Ovary (tissue), 7 donors: ENCODE measurements at regions not wholly inside any gene's neighbourhood (a gene's known extent, or its start where the extent isn't known, plus 50 kb on each side); places are given as distances from the start of the nearest gene placed in this dataset.

Experiments used
- DNase-seq, 5 donors: peaks; one replicate each; pipeline ENCODE4 v3.0.0-alpha.2; 2019 to 2020
- H3K27ac ChIP-seq, 2 donors: fragments of 200-600 bp; one replicate each; pipeline versions ENCODE4 v1.5.1 to v1.8.0; 2019 to 2022
- H3K27me3 ChIP-seq: fragments of 200-600 bp; one replicate; pipeline ENCODE4 v1.8.0; 2022
- H3K36me3 ChIP-seq: fragments of 200-600 bp; sonication (generic); one replicate; pipeline ENCODE4 v1.5.1; 2019
- H3K4me1 ChIP-seq: one replicate; pipeline ENCODE4 v1.8.1; 2013; ENCODE audit warnings: mild to moderate bottlenecking, moderate library complexity; ENCODE audit not compliant: insufficient read depth
- H3K4me3 ChIP-seq: fragments of 200-600 bp; sonication (generic); one replicate; pipeline ENCODE4 v1.5.1; 2017
- H3K9me3 ChIP-seq, 2 donors: fragments of 200-600 bp in 1 of 2; sonication (generic) in 1 of 2; one replicate each; pipeline versions ENCODE4 v1.5.1 to v1.8.1; 2013 to 2019; ENCODE audit warnings: mild to moderate bottlenecking in 1 of 2, moderate library complexity in 1 of 2
- CTCF ChIP-seq, 3 donors: fragments of 450-650 bp in 2 of 3; fragments of 200-600 bp in 1 of 3; IDR thresholded peaks; one replicate each; pipeline versions ENCODE4 v1.5.1 to v1.8.0; 2016 to 2022; ENCODE audit warnings: antibody characterized with exemption in 3 of 3, mild to moderate bottlenecking in 1 of 3
- EP300 ChIP-seq: sonication (generic); formaldehyde crosslinking; IDR thresholded peaks from one replicate; pipeline ENCODE4 v1.6.1; 2017; ENCODE audit warnings: antibody characterized with exemption
- POLR2A ChIP-seq: fragments of 450-650 bp; IDR thresholded peaks from one replicate; pipeline ENCODE4 v1.6.1; 2017; ENCODE audit warnings: antibody characterized with exemption, mild to moderate bottlenecking, moderate library complexity
- WGBS, 3 donors: extraction: QIAGEN DNeasy Blood & Tissue Kit in 1 of 3; methylation state at CpG; one replicate each; pipeline versions ENCODE4 v1.1.5 to v1.1.7; 2013 to 2017; 5-methylcytosine and 5-hydroxymethylcytosine counted together
- intact Hi-C, 4 donors: fragments of 100-400 bp; cut with DNase I; formaldehyde crosslinking; loops; one replicate each; pipeline versions ENCODE4 v1.11.0 to v1.15.1; 2022 to 2023
- donor health status: DM: no; HTN: no; CAD: no; lungs with moderate emphysema.
- donor health status: DM: no; HTN: no; CAD: no.
- donor health status: Bipolar disorder and iron deficiency.
- donor health status: DM: no; HTN: no; CAD: no.
- donor health status: DM: yes; HTN: yes; CAD: no.

DNA sequence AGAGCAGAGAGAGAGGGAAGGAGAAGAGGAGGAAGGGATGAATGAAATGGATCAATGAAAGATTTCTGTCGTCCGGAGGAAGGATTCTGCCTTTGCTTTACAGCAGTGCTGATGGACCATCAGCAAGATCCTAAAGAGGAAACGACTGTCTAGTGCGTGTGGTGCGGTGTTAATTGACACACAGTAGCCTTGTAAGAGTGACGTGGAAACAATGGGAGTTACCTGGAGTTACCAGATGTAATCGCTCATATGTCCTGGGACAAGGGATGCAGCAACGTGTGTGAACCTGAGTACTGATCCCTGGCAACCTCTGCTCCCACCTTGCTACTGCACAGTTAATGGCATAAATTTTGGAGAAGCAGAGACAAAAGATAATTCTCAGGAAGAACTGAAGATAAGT is 62.6 kb upstream of the TPRG1 start:
- H3K27me3 ChIP-seq, result no peaks in the 10 kb centered on the region
- H3K4me1 ChIP-seq, result no peaks in the 10 kb centered on the region
- H3K27ac ChIP-seq, result no peak overlapping the region
- H3K9me3 ChIP-seq, result no peaks in the 10 kb centered on the region
- no peak for DNase-seq
- no peaks in the 10 kb centered on the region for H3K36me3 ChIP-seq
- intact Hi-C loops, result no loop called here
- 77 to 84% (median 83%) methylated on average over 8 of the region's 8 CpGs for WGBS, 3 donors
- TF ChIP-seq CTCF (IDR thresholded peaks at IDR 0.05), result no peak
- no peak for TF ChIP-seq EP300
- no peak for TF ChIP-seq POLR2A
- H3K4me3 ChIP-seq, result no peak overlapping the region

DNA sequence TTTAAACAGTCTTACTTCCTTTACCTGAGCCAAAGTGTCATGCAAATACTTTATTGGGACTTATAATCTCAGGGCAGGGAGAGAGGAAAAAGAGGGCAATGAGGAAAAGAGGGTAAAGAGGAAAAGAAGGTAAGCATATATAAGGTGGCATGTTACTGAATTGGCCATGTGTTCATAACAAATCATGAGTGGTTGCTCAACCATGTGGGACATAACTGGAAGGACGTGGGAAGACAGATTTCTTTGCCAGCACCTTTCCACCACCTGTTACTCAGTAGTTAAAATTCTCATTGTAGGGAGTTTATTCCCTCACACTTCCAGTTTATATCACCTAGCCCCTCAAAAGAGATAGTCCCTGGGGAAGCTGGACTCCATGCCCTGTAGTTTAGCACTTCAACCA is 54.7 kb upstream of the TPRG1 start:
- H3K4me1 ChIP-seq, result no peaks in the 10 kb centered on the region
- H3K9me3 ChIP-seq, result no peaks in the 10 kb centered on the region
- no peak for DNase-seq
- H3K36me3 ChIP-seq, result no peaks in the 10 kb centered on the region
- no peak overlapping the region for H3K27ac ChIP-seq
- no peak for TF ChIP-seq EP300
- WGBS, 3 donors, result 84 to 95% (median 84%) methylated on average over 1 of the region's 1 CpG
- no peak overlapping the region for H3K4me3 ChIP-seq
- intact Hi-C loops, result no loop called here
- H3K27me3 ChIP-seq, result no peaks in the 10 kb centered on the region

DNA sequence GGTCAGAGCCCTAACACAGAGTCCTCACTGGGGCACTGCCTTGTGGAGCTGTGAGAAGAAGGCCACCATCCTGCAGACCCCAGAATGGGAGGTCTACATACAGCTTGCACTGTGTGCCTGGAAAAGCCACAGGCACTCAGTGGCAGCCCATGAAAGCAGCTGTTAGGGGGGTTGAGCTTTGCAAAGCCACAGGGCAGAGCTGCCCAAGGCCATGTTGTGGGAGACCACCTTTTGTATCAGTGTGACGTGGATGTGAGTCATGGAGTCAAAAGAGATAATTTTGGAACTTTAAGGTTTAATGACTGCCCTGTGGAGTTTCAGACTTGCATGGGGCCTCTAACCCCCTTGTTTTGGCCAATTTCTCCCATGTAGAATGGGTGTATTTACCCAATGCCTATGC is 52.9 kb upstream of the TPRG1 start:
- no peak for DNase-seq
- H3K36me3 ChIP-seq, result no peaks in the 10 kb centered on the region
- H3K27ac ChIP-seq, result no peak overlapping the region
- H3K27me3 ChIP-seq, result no peaks in the 10 kb centered on the region
- TF ChIP-seq CTCF (IDR thresholded peaks at IDR 0.05) (no peak), POLR2A (no peak), EP300 (no peak)
- intact Hi-C loops, result no loop called here
- H3K9me3 ChIP-seq, result no peaks in the 10 kb centered on the region
- H3K4me1 ChIP-seq, result peaks cover 1% of the 10 kb centered on the region
- 58 to 89% (median 65%) methylated on average over 1 of the region's 1 CpG for WGBS, 3 donors
- no peak overlapping the region for H3K4me3 ChIP-seq

DNA sequence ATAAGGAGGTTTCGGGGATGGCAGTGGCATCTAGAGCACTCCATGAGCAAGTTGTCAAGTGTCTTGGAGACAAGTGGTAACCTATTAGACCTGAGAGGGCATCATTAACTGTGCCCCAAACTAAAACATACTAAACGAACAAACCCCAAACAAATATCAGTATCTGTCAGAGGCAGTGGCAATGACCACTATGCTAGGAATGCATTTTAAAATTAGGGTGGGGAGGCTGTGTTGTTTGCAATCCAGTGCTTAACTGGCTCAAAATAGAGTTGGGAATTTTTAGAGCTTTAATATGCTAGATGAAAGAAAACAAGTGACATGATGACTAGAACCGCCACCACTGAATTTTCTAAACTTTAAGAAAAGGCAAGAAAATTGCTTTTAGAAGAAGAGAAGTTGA is 51.8 kb upstream of the TPRG1 start:
- no peak for DNase-seq
- no peak for TF ChIP-seq EP300
- no peak for TF ChIP-seq CTCF (IDR thresholded peaks at IDR 0.05)
- no peak for TF ChIP-seq POLR2A
- Histone ChIP-seq H3K27me3 (no peaks in the 10 kb centered on the region), H3K4me3 (no peak overlapping the region), H3K36me3 (no peaks in the 10 kb centered on the region), H3K27ac (no peak overlapping the region), H3K4me1 (peaks cover 3% of the 10 kb centered on the region), H3K9me3 (no peaks in the 10 kb centered on the region)
- intact Hi-C loops, result no loop called here
- WGBS, 3 donors, result 76 to 79% (median 76%) methylated on average over 3 of the region's 3 CpGs

DNA sequence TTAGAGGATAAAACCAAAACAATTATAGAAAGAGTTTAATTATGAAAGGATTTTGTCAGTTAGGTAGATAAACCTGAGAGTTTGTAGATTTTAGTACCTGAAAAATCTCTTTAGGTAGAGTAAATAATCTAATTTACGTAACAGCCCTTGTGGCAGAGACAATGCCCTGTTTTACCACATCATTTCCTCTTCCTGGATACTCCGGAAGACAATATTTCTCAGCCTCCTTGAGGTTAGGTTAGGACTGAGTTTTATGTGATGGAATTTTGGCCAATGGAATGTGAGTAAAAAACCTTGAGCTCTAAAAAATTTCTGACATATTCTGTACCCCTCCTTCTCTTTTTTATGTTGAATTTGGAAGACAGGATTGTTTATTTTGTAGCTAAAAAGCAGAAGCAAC is 50.7 kb upstream of the TPRG1 start:
- no peaks in the 10 kb centered on the region for H3K27me3 ChIP-seq
- TF ChIP-seq EP300, result no peak
- TF ChIP-seq CTCF (IDR thresholded peaks at IDR 0.05), result no peak
- TF ChIP-seq POLR2A, result no peak
- H3K27ac ChIP-seq, result no peak overlapping the region
- no peaks in the 10 kb centered on the region for H3K36me3 ChIP-seq
- intact Hi-C loops, result no loop called here
- 78 to 88% (median 83%) methylated on average over 2 of the region's 2 CpGs for WGBS, 3 donors
- DNase-seq, result no peak
- no peak overlapping the region for H3K4me3 ChIP-seq
- peaks cover 3% of the 10 kb centered on the region for H3K4me1 ChIP-seq
- no peaks in the 10 kb centered on the region for H3K9me3 ChIP-seq
